Karpas-422 (cell line): ENCODE measurements at regions not wholly inside any gene's neighbourhood (a gene's known extent, or its start where the extent isn't known, plus 50 kb on each side); places are given as distances from the start of the nearest gene placed in this dataset.

ENCODE experiments used
- DNase-seq: peaks from one replicate; pipeline ENCODE4 v3.0.0-alpha.2; 2015
- H2AFZ ChIP-seq: fragments of 200-600 bp; sonication (generic); 2 replicates; pipeline ENCODE4 v1.6.1; 2014; ENCODE audit warnings: antibody characterized with exemption, low read length, mixed read lengths
- H3K27ac ChIP-seq: fragments of 200-600 bp; sonication (generic); 2 replicates; pipeline ENCODE4 v1.5.1; 2014; ENCODE audit warnings: mild to moderate bottlenecking, low read length, moderate library complexity
- H3K27me3 ChIP-seq: fragments of 200-600 bp; sonication (generic); 2 replicates; pipeline ENCODE4 v1.6.1; 2014; ENCODE audit warnings: low read length, mixed read lengths
- H3K36me3 ChIP-seq: fragments of 200-600 bp; sonication (generic); 2 replicates; pipeline ENCODE4 v1.6.1; 2014; ENCODE audit warnings: low read length, mixed read lengths; ENCODE audit not compliant: insufficient read depth
- H3K4me1 ChIP-seq: fragments of 200-600 bp; sonication (generic); 2 replicates; pipeline ENCODE4 v1.6.1; 2014; ENCODE audit warnings: mild to moderate bottlenecking, low read length, mixed read lengths
- H3K4me2 ChIP-seq: fragments of 200-600 bp; sonication (generic); 2 replicates; pipeline ENCODE4 v1.6.1; 2014; ENCODE audit warnings: low read length, low read depth, mild to moderate bottlenecking; ENCODE audit not compliant: poor library complexity, severe bottlenecking
- H3K4me3 ChIP-seq: fragments of 200-600 bp; sonication (generic); 2 replicates; pipeline ENCODE4 v1.5.1; 2014; ENCODE audit warnings: mild to moderate bottlenecking, antibody characterized with exemption, low read length, mixed read lengths
- H3K79me2 ChIP-seq: fragments of 200-600 bp; sonication (generic); 2 replicates; pipeline ENCODE4 v1.6.1; 2014; ENCODE audit warnings: mild to moderate bottlenecking, low read length, mixed read lengths
- H3K9ac ChIP-seq: fragments of 200-600 bp; sonication (generic); 2 replicates; pipeline ENCODE4 v1.6.0; 2014; ENCODE audit warnings: low read length
- H3K9me2 ChIP-seq: fragments of 200-600 bp; sonication (generic), shearing (Covaris generic); replicated peaks from 2 replicates; pipeline ENCODE4 v1.6.0; 2014; ENCODE audit warnings: mild to moderate bottlenecking, low read length, moderate library complexity; ENCODE audit not compliant: insufficient read depth
- H3K9me3 ChIP-seq: fragments of 300-700, 200-600 bp; sonication (generic); 2 replicates; pipeline ENCODE4 v1.6.1; 2014; ENCODE audit warnings: low read length, mixed read lengths
- H4K20me1 ChIP-seq: fragments of 200-600 bp; sonication (generic); 2 replicates; pipeline ENCODE4 v1.6.1; 2014; ENCODE audit warnings: mild to moderate bottlenecking, antibody characterized with exemption, low read length, low read depth; ENCODE audit not compliant: insufficient read depth

DNA sequence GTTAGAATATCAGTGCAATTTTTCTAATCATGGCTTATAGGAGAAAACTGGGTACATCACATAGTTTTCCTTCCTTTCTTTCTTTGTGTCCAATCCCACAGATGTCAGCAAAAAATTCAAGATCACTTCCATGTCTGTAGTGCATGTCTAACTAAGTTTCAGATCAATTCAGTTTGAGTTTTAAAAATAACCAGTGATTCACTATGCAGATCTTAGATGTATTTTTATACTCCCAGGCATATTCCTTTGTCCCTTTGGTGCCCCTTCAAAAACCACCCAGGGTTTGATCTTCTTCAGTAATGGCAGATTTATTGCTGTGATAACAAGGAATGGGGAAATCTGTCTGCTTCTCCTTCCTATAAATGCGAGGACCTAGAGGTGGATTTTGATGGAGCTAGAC is 915.6 kb downstream of the METTL15 start:
- H3K9me2 ChIP-seq, result no peaks in the 10 kb centered on the region
- peaks cover 8% of the 10 kb centered on the region; the same call in 1 of the 2 replicates for H3K9me3 ChIP-seq
- no peak overlapping the region for H3K4me3 ChIP-seq
- H3K79me2 ChIP-seq, result no peaks in the 10 kb centered on the region
- H4K20me1 ChIP-seq, result no peaks in the 10 kb centered on the region
- H2AFZ ChIP-seq, result no peak overlapping the region
- no peak overlapping the region for H3K27ac ChIP-seq
- no peak overlapping the region for H3K4me2 ChIP-seq
- no peak overlapping the region for H3K9ac ChIP-seq
- no peaks in the 10 kb centered on the region for H3K27me3 ChIP-seq
- no peaks in the 10 kb centered on the region for H3K4me1 ChIP-seq
- no peak for DNase-seq
- no peaks in the 10 kb centered on the region for H3K36me3 ChIP-seq

DNA sequence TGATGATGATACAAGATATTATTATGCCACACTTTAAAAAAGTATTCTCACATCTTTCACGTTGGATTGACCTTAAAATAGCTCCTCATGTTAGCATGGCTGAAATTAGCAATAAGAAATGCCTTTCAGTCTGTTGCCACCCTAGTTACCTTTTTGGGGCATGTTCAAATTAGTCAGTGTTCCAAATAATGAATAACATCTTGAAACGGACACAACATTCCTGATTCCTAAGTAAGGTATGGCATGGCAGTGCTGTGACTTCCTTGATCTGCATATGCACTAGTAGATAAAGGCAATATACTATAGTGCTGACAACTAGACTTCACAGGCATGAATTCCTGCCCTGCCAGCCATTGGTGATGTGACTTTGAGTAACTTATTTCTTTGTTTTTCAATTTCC is 914.5 kb downstream of the METTL15 start:
- Histone ChIP-seq H3K36me3 (no peaks in the 10 kb centered on the region), H3K9me2 (no peaks in the 10 kb centered on the region), H3K9ac (no peak overlapping the region), H3K9me3 (peaks cover 4% of the 10 kb centered on the region; the same call in 1 of the 2 replicates), H3K4me2 (no peak overlapping the region), H3K27ac (no peak overlapping the region), H3K27me3 (no peaks in the 10 kb centered on the region), H2AFZ (no peak overlapping the region), H3K79me2 (no peaks in the 10 kb centered on the region), H4K20me1 (no peaks in the 10 kb centered on the region), H3K4me3 (no peak overlapping the region), H3K4me1 (no peaks in the 10 kb centered on the region)
- DNase-seq, result no peak

DNA sequence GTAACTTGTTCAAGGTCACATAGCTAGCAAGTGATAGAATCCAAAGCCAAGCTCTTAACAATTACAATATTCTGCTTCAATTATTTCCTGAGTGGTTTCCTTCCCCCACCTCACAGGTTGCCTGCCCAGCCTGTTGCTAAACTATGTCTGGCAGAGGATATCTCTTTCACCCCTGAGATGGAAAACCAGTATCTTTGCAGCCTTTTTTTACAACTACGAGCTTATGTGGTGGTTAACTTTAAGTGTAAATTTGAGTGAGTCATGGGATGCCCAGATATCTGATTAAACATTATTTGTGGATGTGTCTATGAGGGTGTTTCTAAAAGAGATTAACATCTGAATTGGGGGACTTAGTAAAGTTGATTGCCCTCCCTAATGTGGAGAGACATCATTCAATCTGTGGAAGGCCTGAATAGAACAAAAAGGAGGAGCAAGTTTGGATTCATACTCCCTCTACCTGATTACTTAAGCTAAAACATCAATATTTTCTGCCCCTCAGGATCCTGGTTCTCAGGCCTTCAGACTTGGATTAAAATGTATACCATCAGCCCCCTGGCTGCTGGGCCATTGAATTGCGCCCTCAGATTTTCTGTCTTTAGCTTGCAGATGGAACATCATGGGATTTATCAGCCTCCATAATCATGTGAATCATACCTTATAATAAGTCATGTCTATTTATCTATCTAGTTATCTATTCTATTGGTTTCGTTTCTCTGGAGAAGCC is 911.9 kb downstream of the METTL15 start:
- no peak overlapping the region for H3K9ac ChIP-seq
- H2AFZ ChIP-seq, result no peak overlapping the region
- H3K27me3 ChIP-seq, result no peaks in the 10 kb centered on the region
- no peaks in the 10 kb centered on the region for H3K36me3 ChIP-seq
- H3K79me2 ChIP-seq, result no peaks in the 10 kb centered on the region
- no peaks in the 10 kb centered on the region for H4K20me1 ChIP-seq
- H3K4me2 ChIP-seq, result no peak overlapping the region
- DNase-seq, result peak; percentile 42
- H3K9me2 ChIP-seq, result no peaks in the 10 kb centered on the region
- H3K4me3 ChIP-seq, result no peak overlapping the region
- no peak overlapping the region for H3K27ac ChIP-seq
- no peaks in the 10 kb centered on the region for H3K9me3 ChIP-seq
- no peaks in the 10 kb centered on the region for H3K4me1 ChIP-seq

DNA sequence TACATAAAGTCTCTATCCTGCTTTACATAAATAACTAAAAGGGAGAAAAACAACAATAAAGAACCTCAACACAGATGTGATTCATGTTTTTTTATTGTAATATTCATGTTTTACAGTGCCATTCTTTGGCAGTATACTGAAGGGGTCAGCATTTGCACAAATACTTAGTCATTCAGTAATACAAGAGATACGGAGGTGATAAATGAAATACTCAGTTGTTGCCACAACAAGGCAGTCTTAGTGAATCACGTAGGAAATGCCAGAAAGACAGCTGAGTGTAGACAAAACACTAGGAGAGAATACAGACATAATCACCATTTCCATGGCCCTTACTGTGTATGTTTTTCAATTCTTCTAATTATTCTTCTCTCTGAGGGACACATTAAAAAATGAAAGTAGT is 910.4 kb downstream of the METTL15 start:
- no peak overlapping the region for H3K4me3 ChIP-seq
- H2AFZ ChIP-seq, result no peak overlapping the region
- no peaks in the 10 kb centered on the region for H3K27me3 ChIP-seq
- H3K4me1 ChIP-seq, result no peaks in the 10 kb centered on the region
- no peak overlapping the region for H3K4me2 ChIP-seq
- no peaks in the 10 kb centered on the region for H3K9me2 ChIP-seq
- no peaks in the 10 kb centered on the region for H3K9me3 ChIP-seq
- H3K27ac ChIP-seq, result no peak overlapping the region
- no peak for DNase-seq
- no peak overlapping the region for H3K9ac ChIP-seq
- no peaks in the 10 kb centered on the region for H3K79me2 ChIP-seq
- H3K36me3 ChIP-seq, result no peaks in the 10 kb centered on the region
- no peaks in the 10 kb centered on the region for H4K20me1 ChIP-seq

DNA sequence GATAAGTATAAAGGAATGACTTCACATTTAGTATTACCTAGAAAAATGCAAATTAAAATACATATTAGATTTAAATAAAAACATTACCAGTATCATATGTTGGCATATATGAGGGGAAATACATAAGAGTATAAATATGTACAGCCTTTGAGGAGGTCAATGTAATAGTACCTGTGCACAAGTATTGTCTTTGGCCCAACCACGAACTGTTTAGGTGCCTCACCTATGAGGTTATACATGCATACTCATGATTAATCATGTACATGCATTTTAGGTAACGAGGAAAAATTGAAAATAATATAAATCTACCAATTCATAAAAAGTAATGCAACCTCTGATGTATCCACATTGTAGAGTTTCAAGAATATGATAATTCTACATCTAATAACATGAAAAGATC is 909.8 kb downstream of the METTL15 start:
- Histone ChIP-seq H3K9me3 (no peaks in the 10 kb centered on the region), H3K36me3 (no peaks in the 10 kb centered on the region), H3K27me3 (no peaks in the 10 kb centered on the region), H3K9me2 (no peaks in the 10 kb centered on the region), H3K79me2 (no peaks in the 10 kb centered on the region), H3K4me1 (no peaks in the 10 kb centered on the region), H3K27ac (no peak overlapping the region), H3K4me3 (no peak overlapping the region), H3K4me2 (no peak overlapping the region), H3K9ac (no peak overlapping the region), H2AFZ (no peak overlapping the region), H4K20me1 (no peaks in the 10 kb centered on the region)
- DNase-seq, result no peak

DNA sequence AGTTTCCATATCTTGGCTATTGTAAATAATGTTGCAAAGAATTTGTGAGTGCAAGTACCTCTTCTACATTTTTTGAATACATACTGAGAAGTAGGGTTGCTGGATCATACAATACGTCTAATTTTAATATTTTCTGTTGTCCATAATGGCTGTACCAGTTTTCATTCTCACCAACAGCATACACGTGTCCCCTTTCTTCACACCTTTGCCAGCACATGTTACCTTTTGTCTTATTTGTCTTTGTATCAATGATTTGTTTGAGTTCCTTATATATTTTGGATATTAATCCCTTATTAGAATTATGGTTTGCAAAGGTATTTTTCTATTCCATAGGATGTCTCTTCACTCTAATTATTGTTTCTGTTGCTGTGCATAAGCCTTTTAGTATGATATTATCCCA is 904.3 kb downstream of the METTL15 start:
- H3K27me3 ChIP-seq, result no peaks in the 10 kb centered on the region
- H3K36me3 ChIP-seq, result no peaks in the 10 kb centered on the region
- H3K9me3 ChIP-seq, result no peaks in the 10 kb centered on the region
- H3K4me1 ChIP-seq, result no peaks in the 10 kb centered on the region
- H4K20me1 ChIP-seq, result no peaks in the 10 kb centered on the region
- H3K9me2 ChIP-seq, result no peaks in the 10 kb centered on the region
- no peak overlapping the region for H3K4me2 ChIP-seq
- H3K4me3 ChIP-seq, result no peak overlapping the region
- no peak overlapping the region for H3K9ac ChIP-seq
- no peak for DNase-seq
- no peaks in the 10 kb centered on the region for H3K79me2 ChIP-seq
- no peak overlapping the region for H3K27ac ChIP-seq
- no peak overlapping the region for H2AFZ ChIP-seq

DNA sequence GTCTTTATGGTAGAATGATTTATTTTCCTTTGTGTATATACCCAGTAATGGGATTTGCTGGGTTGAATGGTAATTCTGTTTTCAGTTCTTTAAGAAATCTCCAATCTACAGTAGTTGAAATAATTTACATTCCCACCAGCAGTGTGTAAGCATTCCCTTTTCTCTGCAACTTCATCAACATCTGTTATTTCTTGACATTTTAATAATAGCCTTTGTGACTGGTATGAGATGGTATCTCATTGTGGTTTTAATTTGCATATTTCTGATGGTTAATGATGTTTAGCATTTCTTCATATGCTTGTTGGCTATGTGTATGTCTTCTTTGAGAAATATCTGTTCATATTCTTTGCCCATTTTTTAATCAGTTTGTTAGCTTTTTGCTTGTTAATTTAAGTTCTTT is 901.2 kb downstream of the METTL15 start:
- no peaks in the 10 kb centered on the region for H3K79me2 ChIP-seq
- no peak overlapping the region for H2AFZ ChIP-seq
- H3K4me2 ChIP-seq, result no peak overlapping the region
- DNase-seq, result no peak
- H3K4me1 ChIP-seq, result no peaks in the 10 kb centered on the region
- H3K27me3 ChIP-seq, result no peaks in the 10 kb centered on the region
- H3K9me3 ChIP-seq, result no peaks in the 10 kb centered on the region
- no peak overlapping the region for H3K27ac ChIP-seq
- no peaks in the 10 kb centered on the region for H3K36me3 ChIP-seq
- no peak overlapping the region for H3K4me3 ChIP-seq
- no peaks in the 10 kb centered on the region for H3K9me2 ChIP-seq
- H3K9ac ChIP-seq, result no peak overlapping the region
- no peaks in the 10 kb centered on the region for H4K20me1 ChIP-seq

DNA sequence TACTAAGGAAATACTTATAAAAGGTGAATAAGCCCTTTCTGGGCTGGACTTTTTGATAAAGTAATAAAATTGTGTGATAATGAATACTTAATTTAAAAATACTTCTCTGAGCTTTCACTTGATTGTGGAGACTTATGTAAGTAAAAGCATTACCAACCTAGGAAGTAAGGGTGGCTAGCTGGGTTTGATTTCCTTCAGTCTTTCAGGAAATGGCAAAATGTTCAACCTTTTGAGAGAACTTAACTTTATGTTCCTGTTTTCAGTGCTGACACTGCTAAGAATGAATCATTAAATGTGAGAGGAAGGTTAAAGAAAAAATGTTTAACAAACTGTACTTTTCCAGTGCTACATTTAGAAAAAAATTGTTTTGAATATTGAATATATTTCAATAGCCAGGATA is 900.3 kb downstream of the METTL15 start:
- Histone ChIP-seq H3K36me3 (no peaks in the 10 kb centered on the region), H3K27ac (no peak overlapping the region), H3K4me1 (no peaks in the 10 kb centered on the region), H3K4me3 (no peak overlapping the region), H3K4me2 (no peak overlapping the region), H3K9me3 (no peaks in the 10 kb centered on the region), H3K9me2 (no peaks in the 10 kb centered on the region), H3K9ac (no peak overlapping the region), H4K20me1 (no peaks in the 10 kb centered on the region), H3K27me3 (no peaks in the 10 kb centered on the region), H2AFZ (no peak overlapping the region), H3K79me2 (no peaks in the 10 kb centered on the region)
- no peak for DNase-seq
